HuH-7.5 (cell line): ENCODE measurements at regions not wholly inside any gene's neighbourhood (a gene's known extent, or its start where the extent isn't known, plus 50 kb on each side); places are given as distances from the start of the nearest gene placed in this dataset.

Source experiments
- DNase-seq: peaks from one replicate; pipeline ENCODE4 v3.0.0; 2011; ENCODE audit warnings: low spot score

DNA sequence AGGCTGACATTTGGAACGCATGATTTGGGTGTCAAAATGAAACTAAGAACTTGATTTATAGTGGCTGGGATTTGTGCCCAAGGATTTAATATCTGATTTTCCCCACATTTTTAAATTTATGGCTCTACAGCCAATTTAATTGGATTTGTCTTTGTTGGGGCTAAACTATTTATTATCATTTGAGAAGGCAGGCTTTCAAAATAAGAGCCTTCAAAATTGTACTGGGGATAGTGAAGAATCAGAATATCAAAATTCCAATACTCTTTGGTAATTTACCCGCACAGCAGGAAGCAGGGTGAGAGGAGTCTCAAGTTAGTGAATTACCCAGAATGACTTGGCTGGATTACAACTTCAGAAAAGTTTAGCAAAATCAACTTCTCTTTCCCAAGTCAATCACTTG is 278.1 kb downstream of the LRATD1 start:
- no peak for DNase-seq

DNA sequence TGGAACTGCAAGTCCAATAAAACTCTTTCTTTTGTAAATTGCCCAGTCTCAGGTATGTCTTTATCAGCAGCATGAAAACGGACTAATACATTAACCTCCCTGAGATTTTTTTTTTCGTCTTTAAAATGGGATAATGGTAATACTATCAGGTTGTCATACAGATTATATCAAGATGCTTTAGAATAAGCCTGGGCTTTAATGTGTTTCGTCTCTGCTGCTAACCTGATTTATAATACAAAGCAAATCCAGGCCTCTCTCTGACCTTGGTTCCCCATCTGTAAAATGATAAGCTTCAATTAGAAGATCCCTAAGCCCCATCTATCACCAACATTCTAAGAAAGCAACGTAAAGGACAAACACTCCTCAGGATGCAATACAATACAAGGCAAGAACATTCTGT is 283.5 kb downstream of the LRATD1 start:
- DNase-seq, result no peak

DNA sequence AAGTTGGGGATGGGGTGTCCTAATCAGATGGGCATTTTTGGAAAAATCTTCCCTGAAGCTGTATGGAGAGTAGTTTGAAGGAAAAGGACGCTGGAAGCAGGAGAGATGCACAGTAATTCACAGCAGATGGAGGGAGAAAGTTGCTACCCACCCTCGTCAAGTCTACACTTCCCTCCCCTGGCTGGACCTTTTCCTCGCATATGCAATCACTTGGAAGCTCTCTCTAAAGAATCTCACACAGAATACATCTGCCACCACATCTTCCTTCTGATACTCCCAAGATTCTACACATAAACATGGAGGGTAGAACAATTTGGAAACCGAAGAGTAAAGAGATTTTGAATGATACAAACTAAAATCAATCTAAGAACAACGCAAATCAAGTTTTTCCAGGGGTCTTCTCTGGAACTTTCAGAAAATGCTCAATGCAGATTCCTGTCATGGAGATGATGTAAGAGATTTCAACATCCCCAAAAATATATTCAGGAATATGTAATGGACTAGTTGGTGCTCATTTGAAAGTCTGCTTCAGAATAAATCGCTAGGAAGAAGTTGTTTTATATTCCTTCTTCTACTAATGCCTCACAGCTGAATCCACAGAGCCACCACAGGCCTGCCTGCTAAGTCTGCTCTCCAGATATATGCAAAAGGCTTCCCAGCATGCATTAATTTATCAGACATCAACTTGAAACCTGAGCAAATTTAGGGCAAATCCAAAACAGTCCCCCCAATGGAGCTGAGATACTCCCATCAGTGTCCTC is 291.5 kb downstream of the LRATD1 start:
- DNase-seq, result no peak

DNA sequence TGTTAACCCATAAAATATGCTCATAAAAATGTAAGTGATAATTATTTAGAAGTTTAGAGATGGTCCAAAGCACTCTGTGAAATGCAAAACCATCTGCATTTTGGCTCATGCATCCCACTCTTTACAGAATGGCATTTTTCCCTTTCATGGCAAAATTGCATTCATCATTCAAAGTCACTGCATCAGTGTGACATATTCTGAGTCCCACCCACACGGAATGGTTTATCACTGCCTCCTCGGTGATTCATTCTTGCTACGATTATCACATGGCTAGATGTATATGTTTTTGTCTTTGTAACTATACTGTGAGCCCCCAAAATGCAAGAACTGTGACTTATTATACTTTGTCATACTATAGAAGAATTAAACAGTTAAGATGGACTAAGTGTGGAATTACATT is 293.0 kb downstream of the LRATD1 start:
- no peak for DNase-seq

DNA sequence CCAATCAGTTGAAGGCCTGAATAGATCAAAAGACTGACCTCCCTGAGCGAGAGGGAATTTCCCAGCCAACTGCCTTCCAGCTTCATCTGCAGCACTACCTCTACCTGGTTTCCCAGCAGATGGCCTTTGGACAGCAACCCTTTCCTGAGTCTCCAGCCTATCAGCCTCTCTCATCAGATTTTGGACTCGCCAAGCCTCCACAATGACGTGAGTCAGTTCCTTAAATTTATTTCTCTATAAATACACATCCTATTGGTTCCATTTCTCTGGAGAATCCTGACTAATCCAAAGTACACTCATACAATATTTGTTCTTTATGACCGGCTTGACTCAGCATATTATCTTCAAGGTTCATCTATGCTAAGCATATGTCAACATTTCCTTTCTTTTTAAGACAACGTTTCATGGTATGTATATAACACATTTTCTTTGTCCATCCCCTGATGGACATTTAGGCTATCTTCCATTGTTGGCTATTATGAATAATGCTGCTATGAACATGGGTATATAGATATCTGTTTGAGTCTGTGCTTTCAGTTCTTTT is 294.6 kb downstream of the LRATD1 start:
- DNase-seq, result no peak

DNA sequence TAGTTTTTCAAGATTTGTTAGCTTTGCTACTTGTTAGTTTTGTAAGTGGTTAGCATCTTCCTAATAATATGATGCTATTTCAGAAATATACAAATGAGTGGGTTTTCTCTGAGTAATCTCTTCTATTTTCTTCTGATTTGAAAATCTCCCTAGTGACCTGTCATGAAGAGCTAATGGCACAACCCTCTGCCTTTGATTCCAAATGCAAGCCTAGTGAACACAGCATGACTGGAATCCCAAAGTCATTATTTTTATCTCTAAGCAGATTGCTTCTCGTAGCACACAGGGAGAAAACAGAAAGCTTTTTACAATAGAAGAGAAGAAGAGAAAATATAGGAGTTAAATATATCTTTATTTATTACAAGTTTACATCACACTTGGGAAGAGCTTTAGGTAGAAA is 295.5 kb downstream of the LRATD1 start:
- no peak for DNase-seq

DNA sequence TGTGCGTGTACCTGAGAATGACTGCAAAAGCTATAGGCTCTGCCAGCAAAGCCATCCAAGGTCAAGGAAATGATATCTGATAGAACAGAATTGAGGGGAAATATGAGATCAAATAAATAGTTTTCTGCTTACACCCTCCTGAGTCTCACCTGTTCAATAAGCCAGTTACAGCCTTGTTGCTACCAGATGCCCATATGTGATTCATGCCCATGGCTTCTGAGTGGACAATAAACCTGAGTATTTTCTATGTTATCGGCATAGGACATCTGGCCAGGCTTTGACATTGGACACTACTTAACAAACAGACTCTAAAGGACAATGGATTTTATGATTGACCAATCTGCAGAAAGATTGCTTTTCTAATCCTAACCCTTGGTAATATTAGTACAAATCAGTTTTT is 297.9 kb downstream of the LRATD1 start:
- DNase-seq, result no peak

DNA sequence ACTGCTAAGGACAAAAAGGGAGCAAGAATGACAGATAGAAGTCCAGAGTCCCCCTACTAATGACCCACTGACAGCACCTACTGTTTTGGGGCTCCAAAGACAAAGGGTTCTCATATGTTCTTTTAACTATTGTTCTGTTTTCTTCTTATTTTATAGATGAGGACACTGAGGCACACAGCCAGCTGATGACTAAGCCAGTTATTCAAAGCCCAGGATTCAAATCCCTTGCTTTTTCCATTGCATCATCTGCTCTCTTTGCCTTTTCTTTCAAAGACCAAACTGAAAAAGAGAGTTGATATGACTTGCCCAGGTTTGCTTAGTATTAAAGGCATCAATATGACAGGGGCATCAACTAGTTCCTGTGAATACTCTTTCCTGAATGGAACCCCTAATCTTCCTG is 299.8 kb downstream of the LRATD1 start:
- no peak for DNase-seq

DNA sequence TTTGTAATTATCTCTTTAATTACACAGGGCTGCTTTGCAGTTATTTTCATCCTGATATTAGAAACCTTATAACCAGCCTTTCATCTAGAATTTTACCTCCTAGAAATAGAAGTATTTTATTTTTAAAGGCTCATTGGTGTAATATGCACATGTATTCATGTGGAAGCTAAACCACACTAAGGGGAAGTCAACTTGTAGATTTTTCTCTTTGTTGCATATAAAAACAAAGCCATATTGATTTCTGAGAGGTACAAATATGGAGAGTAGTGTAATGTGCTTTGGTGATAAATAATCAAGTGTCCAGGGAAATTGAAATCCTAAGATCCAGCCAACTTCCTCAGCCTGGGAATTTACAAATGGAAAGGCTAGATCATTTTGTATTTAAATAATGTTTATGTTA is 301.2 kb downstream of the LRATD1 start:
- no peak for DNase-seq

DNA sequence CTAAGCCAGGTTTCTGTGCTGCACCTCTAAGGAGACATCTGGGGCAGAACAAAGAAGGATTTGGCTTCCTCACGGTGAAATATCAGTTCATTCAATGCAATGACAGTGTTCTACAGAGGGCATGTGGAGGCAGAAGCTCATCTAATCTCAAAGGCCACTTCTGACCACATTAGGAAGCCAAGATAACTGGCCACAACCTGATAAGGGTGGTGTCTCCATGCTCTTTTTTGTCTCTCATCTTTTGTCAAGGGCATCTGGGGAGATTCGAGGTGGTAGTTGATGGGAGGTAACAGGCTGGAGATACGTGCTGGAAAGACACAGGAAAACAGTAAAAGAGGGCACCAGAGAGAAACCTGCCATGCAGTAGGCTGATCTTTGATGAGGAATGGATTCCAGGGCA is 303.9 kb downstream of the LRATD1 start:
- no peak for DNase-seq

DNA sequence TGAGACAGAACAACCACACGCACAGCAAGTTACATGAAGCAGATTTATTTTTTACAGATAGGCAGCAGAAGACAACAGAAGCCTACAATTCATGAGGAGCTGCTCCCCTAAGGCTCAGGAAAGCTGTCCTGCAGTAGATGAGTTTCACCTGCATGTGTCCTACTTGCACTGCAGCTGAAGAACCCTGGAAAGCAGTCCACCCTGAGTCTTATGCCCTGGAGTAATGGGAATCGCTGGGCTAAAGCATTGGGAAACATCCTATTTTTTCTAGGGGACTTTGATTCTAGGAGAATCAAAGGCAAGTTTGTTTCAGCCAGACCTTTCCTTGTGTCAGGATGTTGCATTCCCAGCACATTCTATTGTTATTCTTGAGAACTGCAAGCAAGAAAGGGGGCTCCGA is 304.8 kb downstream of the LRATD1 start:
- DNase-seq, result no peak

DNA sequence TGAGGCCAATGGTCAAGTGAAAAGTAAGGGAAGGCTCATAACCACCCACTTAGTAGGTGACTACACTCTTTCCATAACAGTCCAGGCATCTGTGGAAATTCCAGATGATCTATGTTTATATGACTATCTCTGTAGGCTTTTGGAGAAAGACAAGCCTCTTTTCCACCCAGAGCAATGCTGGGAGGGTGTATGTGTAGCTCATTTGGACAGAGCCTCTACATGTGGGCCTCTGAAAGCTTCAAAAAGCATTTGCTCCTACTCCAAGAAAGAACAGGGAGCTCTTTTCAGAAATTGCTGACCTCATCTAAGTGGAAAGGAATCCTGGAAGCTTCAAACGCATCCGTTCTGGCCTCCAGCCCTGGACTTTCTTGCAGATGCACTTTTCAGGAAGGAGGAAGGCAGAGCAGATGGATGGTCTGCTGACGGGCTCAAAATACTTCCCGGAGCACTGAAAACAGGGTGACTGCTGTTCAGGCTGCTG is 308.7 kb downstream of the LRATD1 start:
- DNase-seq, result no peak

DNA sequence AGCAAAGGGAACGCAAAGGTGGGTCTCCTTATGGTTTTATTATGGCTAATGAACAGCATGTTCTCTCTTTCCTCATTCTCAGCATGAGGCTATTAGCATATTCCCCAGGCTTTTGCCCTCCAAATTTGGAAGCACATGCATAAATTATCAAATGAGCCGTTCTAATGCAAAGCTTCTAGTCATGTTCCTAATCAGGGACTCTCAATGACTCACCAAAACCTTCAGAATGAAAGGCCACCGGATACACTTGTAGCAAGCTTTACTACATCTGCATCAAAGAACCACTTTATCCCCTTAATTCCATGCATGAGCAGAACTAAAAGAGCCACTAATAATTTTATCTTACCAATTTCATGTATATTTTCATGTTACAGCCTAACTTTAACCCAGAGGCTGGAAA is 310.5 kb downstream of the LRATD1 start:
- no peak for DNase-seq

DNA sequence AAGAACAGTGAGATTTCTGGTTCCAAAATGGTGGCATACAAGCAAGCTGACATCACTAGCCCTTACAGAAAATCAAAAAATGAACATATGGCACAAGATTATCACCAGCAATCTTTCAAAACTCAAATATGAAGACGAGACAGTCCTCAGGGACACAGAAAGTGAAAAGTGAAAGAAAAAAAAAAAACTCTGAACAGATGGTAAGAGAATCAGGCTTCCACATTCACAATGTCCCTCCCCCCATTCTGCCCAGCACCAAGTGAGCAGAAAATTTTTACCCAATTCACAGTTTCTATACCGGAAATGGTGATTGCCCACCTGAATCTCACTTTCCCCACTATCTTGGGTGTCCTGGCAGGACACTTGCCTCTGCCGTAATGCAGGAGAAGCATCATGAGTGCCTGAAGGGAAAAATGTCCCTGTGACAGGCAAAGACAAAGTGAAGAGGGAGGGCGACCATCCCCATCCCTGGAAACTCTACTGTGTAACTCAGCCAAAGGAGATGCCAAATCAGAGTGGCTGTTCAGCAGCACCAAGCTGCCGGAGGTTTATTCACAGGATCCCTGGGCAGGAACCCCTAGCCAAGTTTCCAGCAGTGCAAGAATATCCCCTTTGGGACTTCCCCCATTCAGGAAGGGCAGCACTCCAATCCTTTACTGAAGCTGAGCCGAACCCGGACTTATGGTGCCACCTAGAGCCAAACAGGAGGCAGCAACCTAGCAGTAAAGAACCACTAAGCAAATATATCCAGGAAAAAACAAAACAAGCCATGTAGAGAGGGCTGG is 312.2 kb downstream of the LRATD1 start:
- DNase-seq, result peak; percentile 7

DNA sequence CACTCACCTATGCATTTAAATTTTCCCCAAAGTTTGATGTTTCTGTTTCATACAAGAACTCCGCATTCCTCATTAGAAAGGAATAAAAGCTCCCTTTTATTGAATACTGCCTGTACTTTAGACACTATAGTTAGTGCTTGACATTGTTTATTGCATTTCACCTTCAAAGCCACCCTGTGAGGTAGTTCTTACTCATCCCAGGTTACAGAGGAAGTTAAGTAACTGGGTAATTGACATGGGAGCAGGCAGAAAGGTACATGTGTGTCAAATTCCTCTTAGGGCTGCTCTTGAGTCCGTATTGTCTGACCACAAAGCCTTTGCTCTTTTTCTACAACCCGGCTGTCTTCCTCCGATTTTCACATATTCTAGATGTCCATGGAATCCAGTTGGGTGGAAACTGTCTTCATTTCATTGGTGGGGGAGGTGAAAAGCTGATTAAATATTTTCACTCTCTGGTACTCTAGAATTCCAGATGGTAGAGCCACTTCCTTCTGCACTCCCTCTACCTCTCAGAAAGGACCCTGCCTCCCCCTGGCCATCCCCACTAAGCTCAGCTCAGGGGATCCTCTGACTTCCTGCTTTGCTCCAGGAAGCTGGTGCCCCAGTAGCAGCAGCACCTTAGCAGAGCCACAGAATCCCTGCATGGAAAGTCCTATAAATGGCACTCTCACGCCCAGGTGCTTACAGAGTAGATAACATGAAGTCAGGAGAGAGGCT is 319.2 kb downstream of the LRATD1 start:
- DNase-seq, result no peak

DNA sequence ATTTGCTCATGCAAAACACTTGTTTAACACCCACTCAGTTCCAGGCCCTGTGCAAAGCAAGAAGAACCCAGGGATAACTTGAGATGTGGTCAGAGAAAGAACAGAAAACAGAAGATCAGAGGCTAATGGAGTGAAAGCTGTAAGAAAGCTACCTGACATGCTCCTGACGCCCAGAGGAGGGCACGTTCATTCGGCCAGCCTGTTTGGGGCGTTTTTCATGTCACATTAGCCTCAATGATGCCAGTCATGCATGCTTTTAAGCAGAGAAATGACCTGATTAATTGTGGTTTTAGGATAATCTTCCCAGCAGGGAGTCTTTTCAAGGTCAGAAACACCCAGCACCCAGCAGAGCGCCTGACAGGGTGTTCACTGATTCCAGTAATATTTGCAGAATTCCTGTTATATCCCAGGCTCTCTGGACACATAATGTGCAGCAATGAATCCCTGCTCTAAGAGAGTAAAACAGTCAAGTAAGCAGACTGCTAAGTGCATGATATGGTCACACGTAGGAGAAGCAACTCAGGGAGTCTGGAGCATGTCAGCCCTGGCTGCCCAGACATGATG is 320.0 kb downstream of the LRATD1 start:
- no peak for DNase-seq

DNA sequence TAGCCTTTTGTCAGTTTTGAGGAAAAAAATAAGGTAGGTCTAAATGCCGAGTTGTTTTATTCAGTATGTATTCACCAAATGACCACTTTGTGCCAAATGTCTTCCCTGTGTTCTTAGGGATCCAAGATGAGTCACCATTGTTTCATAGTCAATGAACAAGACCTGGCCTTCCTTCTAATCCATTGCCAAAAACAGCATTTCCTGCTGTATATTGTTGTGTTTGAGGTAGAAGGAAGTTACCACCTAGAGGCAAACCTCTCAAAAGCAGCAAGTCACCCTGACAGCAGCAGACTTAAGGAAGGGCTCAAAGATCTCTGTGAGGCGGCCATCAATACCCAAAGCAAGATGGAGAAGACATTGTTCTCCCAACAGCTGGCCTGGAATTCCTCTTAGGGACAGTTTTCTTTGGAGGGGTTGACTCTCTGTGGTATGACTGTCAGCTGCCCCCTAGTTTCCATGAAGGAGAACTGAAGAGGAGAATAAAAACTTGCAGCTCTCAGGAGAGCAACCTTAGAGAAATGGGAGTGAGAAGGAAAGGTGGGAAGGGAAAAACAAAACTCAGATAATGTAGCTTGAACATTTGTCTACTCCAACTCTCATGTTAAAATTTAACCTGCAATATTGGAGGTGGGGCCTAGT is 328.3 kb downstream of the LRATD1 start:
- no peak for DNase-seq

DNA sequence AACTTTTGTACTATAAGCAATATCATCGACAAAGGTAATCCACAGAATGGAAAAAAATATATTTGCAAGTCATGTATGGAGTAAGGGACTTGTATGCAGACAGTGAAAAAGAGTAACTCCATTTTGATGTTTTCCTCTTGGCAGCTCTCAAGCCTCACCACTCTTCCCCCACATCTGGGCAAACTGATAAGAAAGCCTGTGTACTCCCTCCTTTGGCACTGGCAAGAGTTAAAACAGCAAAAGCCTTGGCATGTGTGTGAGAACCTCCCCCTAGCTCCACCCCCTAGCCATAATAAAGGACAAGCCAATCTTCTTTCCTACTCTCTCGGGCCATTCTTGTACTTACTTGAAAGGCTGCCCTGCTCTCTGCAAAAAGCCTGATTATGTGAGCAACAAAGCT is 335.2 kb downstream of the LRATD1 start:
- no peak for DNase-seq

DNA sequence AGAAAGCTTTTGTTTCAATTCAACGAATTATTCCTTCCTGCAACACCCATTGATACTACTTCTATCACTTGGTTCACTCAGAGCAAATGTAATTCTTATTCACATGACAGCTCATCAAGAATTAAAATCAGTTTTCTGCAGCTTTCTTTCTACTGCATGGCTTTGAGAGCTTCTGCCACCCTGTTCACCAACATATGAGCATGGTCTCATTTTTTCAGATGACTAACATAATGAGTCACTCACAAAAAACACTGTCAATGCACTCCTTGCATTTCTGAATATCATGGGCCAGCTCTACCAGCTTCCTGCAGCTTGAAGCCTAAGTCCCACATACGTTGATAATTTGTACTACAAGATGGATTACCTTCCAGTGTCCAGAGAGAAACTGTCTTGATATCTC is 342.9 kb downstream of the LRATD1 start:
- DNase-seq, result no peak

DNA sequence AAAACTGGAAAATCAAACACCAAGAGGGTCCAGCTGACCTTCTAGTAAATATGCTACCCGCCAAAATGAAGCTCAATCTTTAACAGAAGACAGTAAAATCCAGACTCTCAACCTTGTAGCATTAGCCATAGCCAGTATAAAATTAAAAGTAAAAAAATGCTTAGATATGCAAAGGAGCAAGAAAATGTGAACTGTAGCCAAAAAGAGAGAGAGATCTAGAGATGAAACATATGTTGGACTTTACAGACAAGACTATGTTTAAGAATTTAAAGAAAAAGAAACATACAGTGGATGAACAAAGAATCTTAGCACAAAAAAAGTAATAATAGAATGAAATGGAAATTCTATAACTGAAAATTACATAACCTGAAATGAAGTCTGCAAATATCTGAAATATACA is 344.5 kb downstream of the LRATD1 start:
- no peak for DNase-seq

DNA sequence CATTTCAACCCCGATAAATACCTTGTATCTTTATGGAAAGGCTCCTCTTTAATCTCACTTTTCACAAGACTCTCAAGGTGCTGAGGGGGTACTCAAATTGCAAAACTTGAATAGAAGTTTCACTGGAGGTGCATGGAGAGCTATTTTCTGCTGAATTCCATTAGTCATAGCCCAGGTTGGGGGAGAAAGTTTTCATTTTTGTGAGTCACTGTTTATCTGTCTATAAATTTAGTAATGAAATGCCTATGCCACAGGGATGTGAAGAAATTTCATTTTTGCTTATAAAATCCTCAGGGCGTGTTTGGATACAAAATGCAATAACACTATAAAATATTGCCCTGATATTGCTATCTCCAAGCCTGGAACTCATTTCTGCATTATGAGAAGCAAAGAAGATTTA is 346.3 kb downstream of the LRATD1 start:
- DNase-seq, result no peak

DNA sequence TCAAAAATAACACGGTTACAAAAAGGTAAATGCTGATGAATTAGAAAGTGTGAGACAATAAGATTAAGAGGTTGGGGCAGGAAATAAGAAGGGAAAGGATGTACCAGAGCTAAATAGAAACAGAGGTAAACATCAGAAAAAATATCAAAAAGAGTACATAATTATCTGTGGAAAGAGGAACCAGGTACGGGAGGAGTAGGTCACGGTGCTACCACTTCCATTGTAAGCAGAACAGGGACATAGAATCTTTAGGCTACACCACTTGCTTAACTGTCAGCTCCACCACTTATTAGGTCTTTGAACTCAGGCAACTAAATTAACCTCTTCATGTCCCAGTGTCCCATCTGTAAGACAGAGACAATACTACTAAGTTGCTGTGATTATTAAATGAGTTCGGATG is 350.3 kb downstream of the LRATD1 start:
- DNase-seq, result no peak
